Breast epithelium (tissue), 4 donors: ENCODE measurements at regions not wholly inside any gene's neighbourhood (a gene's known extent, or its start where the extent isn't known, plus 50 kb on each side); places are given as distances from the start of the nearest gene placed in this dataset.

Experiments used
- DNase-seq, 2 donors: peaks; one replicate each; pipeline ENCODE4 v3.0.0-alpha.2; 2019; ENCODE audit warnings: low spot score in 2 of 2
- H3K27ac ChIP-seq, 2 donors: fragments of 200-600 bp; sonication (generic) in 1 of 2; one replicate each; pipeline ENCODE4 v1.5.1; 2016 to 2019; ENCODE audit warnings: mild to moderate bottlenecking in 1 of 2
- H3K27me3 ChIP-seq, 2 donors: fragments of 200-600 bp; sonication (generic) in 1 of 2; one replicate each; pipeline versions ENCODE4 v1.5.1 to v1.6.0; 2017 to 2019; ENCODE audit warnings: control low read depth in 1 of 2, mild to moderate bottlenecking in 1 of 2
- H3K36me3 ChIP-seq: fragments of 200-600 bp; one replicate; pipeline ENCODE4 v1.5.1; 2019
- H3K4me1 ChIP-seq, 2 donors: fragments of 200-600 bp; sonication (generic); one replicate each; pipeline ENCODE4 v1.5.1; 2016 to 2019; ENCODE audit warnings: control low read depth in 1 of 2
- H3K4me3 ChIP-seq, 3 donors: fragments of 200-600 bp; sonication (generic); 1 replicate in 2 of 3; 2 replicates in 1 of 3; pipeline ENCODE4 v1.5.1; 2016 to 2019; ENCODE audit warnings: mild to moderate bottlenecking in 3 of 3, moderate library complexity in 2 of 3
- H3K9me3 ChIP-seq, 2 donors: fragments of 200-600 bp; sonication (generic) in 1 of 2; one replicate each; pipeline ENCODE4 v1.5.1; 2016 to 2019; ENCODE audit warnings: control low read depth in 1 of 2
- CTCF ChIP-seq, 3 donors: fragments of 450-650 bp; IDR thresholded peaks; one replicate each; pipeline ENCODE4 v1.5.1; 2016 to 2017; ENCODE audit warnings: antibody characterized with exemption in 3 of 3, mild to moderate bottlenecking in 3 of 3, moderate library complexity in 3 of 3
- POLR2A ChIP-seq: fragments of 450-650 bp; IDR thresholded peaks from one replicate; pipeline ENCODE4 v1.6.1; 2016; ENCODE audit warnings: antibody characterized with exemption, mild to moderate bottlenecking, moderate library complexity
- POLR2AphosphoS5 ChIP-seq, 3 donors: sonication (generic); formaldehyde crosslinking; IDR thresholded peaks; one replicate each; pipeline ENCODE4 v1.6.1; 2017; ENCODE audit warnings: antibody characterized with exemption in 3 of 3
- intact Hi-C: fragments of 100-400 bp; cut with DNase I; formaldehyde crosslinking; loops from one replicate; pipeline ENCODE4 v1.15.1; 2023; ENCODE audit warnings: low total_unique reads

DNA sequence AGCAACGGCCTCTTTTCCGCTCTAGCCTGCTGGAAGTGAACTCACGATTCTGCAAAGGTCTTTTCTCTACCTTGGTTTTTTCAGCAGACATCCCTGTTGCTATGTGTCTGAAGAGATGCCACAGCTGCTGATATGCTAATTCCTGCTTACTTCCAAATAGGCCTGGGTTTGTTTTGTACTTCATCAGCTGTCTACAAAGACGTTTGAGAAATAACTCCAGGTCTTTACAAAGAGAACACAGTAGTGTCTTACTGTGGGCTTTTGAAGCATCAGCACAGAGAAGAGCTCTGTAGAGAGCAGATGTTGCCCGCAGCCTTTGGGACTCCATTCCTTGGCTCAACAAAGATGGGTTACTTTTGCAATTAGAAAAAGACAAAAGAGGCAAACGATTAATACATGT is 1366.5 kb downstream of the AACS start:
- H3K36me3 ChIP-seq = no peaks in the 10 kb centered on the region
- H3K27ac ChIP-seq = no peak overlapping the region
- TF ChIP-seq POLR2A (no peak), POLR2AphosphoS5 (IDR thresholded peaks at IDR 0.05) (no peak), CTCF (IDR thresholded peaks at IDR 0.05) (no peak)
- intact Hi-C loops = no loop called here
- H3K9me3 ChIP-seq = peaks cover 0 to 10% of the 10 kb centered on the region in 2 donors
- H3K27me3 ChIP-seq = no peaks in the 10 kb centered on the region
- DNase-seq = no peak
- no peak overlapping the region for H3K4me3 ChIP-seq
- no peaks in the 10 kb centered on the region for H3K4me1 ChIP-seq

GRCh38 chr12:126432780-126433179 is 1367.5 kb downstream of the AACS start:
- no peak for TF ChIP-seq CTCF (IDR thresholded peaks at IDR 0.05)
- TF ChIP-seq POLR2A = no peak
- TF ChIP-seq POLR2AphosphoS5 (IDR thresholded peaks at IDR 0.05) = no peak
- H3K27me3 ChIP-seq = no peaks in the 10 kb centered on the region
- no peak overlapping the region for H3K27ac ChIP-seq
- no peaks in the 10 kb centered on the region for H3K36me3 ChIP-seq
- intact Hi-C loops = no loop called here
- peaks cover 0 to 10% of the 10 kb centered on the region in 2 donors for H3K9me3 ChIP-seq
- no peak overlapping the region for H3K4me3 ChIP-seq
- no peaks in the 10 kb centered on the region for H3K4me1 ChIP-seq
- no peak for DNase-seq

- H3K4me1 ChIP-seq = no peaks in the 10 kb centered on the region
- H3K27me3 ChIP-seq = no peaks in the 10 kb centered on the region
- TF ChIP-seq POLR2A = no peak
- no peak for TF ChIP-seq CTCF (IDR thresholded peaks at IDR 0.05)
- TF ChIP-seq POLR2AphosphoS5 (IDR thresholded peaks at IDR 0.05) = no peak
- intact Hi-C loops = no loop called here
- H3K36me3 ChIP-seq = no peaks in the 10 kb centered on the region
- no peak overlapping the region for H3K4me3 ChIP-seq
- no peak overlapping the region for H3K27ac ChIP-seq
- H3K9me3 ChIP-seq = peaks cover 0 to 5% of the 10 kb centered on the region in 2 donors
- no peak for DNase-seq
Measured at GRCh38 chr12:126434412-126434985, 1369.3 kb downstream of the AACS start.

DNA sequence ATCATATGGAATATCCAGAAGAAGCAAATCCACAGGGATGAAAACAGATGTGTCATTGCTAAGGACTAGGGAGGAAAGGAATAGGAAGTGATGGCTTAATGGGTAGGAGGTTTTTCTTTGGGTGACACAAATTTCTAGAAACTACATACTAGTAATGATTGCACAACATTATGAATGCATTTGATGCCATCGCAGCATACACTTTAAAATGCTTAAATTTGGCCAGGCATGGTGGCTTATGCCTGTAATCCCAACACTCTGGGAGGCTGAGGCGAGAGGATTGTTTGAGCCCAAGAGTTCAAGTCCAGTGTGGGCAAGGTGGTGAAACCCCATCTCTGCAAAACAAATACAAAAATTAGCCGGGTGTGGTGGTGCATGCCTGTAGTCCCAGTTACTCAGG is 1370.8 kb downstream of the AACS start:
- DNase-seq = no peak
- H3K4me1 ChIP-seq = no peaks in the 10 kb centered on the region
- intact Hi-C loops = no loop called here

GRCh38 chr12:126437934-126438333 is 1372.7 kb downstream of the AACS start:
- H3K27me3 ChIP-seq = no peaks in the 10 kb centered on the region
- H3K4me1 ChIP-seq = no peaks in the 10 kb centered on the region
- TF ChIP-seq POLR2AphosphoS5 (IDR thresholded peaks at IDR 0.05) (no peak), POLR2A (no peak), CTCF (IDR thresholded peaks at IDR 0.05) (no peak)
- H3K9me3 ChIP-seq = no peaks in the 10 kb centered on the region
- no peaks in the 10 kb centered on the region for H3K36me3 ChIP-seq
- no peak overlapping the region for H3K27ac ChIP-seq
- no peak overlapping the region for H3K4me3 ChIP-seq
- DNase-seq = no peak
- intact Hi-C loops = no loop called here

More for the DNA sequence above, 1370.8 kb downstream of the AACS start:
- TF ChIP-seq CTCF (IDR thresholded peaks at IDR 0.05) (no peak), POLR2AphosphoS5 (IDR thresholded peaks at IDR 0.05) (no peak), POLR2A (no peak)
- no peaks in the 10 kb centered on the region for H3K27me3 ChIP-seq
- H3K36me3 ChIP-seq = no peaks in the 10 kb centered on the region
- H3K9me3 ChIP-seq = no peaks in the 10 kb centered on the region
- no peak overlapping the region for H3K27ac ChIP-seq
- no peak overlapping the region for H3K4me3 ChIP-seq
